OCI-LY3 (cell line): ENCODE measurements at regions not wholly inside any gene's neighbourhood (a gene's known extent, or its start where the extent isn't known, plus 50 kb on each side); places are given as distances from the start of the nearest gene placed in this dataset.

Source experiments
- EZH2phosphoT487 ChIP-seq: fragments of 200-600 bp; shearing (Covaris generic); IDR thresholded peaks from 2 replicates; pipeline ENCODE4 v1.6.1; 2018; ENCODE audit warnings: antibody characterized with exemption, mixed run types, low read depth
- TF ChIP-seq, protein P1 (sequence below): fragments of 200-600, 300-600 bp; sonication (generic); IDR thresholded peaks from 2 replicates; pipeline ENCODE4 v1.5.1; 2014; ENCODE audit warnings: antibody characterized with exemption, low read length, low read depth

DNA sequence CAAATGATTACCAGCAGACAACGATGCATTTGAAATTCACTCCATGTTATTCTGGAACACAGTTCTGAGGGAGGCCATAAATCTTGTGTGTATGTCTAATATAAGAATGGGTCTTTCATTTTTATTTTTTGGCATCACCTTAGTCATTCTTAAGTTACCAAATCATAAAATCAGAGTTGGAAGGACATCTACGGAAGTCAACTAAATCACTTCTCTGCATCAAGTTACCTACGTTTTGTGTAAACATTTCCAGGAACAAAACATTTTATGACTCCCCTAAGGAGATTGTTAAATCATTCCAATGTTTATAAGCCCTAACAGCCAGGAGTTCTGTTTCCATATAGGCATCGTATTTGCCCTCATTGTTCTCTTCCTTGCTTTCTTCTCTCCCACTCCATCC lies 378.2 kb downstream of the FAM170A start:
- TF ChIP-seq, protein P1, sequence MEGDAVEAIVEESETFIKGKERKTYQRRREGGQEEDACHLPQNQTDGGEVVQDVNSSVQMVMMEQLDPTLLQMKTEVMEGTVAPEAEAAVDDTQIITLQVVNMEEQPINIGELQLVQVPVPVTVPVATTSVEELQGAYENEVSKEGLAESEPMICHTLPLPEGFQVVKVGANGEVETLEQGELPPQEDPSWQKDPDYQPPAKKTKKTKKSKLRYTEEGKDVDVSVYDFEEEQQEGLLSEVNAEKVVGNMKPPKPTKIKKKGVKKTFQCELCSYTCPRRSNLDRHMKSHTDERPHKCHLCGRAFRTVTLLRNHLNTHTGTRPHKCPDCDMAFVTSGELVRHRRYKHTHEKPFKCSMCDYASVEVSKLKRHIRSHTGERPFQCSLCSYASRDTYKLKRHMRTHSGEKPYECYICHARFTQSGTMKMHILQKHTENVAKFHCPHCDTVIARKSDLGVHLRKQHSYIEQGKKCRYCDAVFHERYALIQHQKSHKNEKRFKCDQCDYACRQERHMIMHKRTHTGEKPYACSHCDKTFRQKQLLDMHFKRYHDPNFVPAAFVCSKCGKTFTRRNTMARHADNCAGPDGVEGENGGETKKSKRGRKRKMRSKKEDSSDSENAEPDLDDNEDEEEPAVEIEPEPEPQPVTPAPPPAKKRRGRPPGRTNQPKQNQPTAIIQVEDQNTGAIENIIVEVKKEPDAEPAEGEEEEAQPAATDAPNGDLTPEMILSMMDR = no peak
- TF ChIP-seq EZH2phosphoT487 = no peak
